Stimulated activated naive CD8-positive, alpha-beta T cell treated with anti-CD3 and anti-CD28 coated beads, Interleukin-15, Interleukin-2, amounts not matched to agents 100 ng/mL and 50 ng/mL, for 24 hours (primary cell): ENCODE measurements at regions not wholly inside any gene's neighbourhood (a gene's known extent, or its start where the extent isn't known, plus 50 kb on each side); places are given as distances from the start of the nearest gene placed in this dataset.

Experiments
- H3K27ac Mint-ChIP-seq: one replicate; pipeline ENCODE4 v1.8.0; 2021; ENCODE audit warnings: mild to moderate bottlenecking, mixed read lengths
- H3K27me3 Mint-ChIP-seq: one replicate; pipeline ENCODE4 v1.8.0; 2021; ENCODE audit warnings: mixed read lengths
- H3K36me3 Mint-ChIP-seq: one replicate; pipeline ENCODE4 v1.8.0; 2021; ENCODE audit warnings: low read depth, mixed read lengths
- H3K4me1 Mint-ChIP-seq: one replicate; pipeline ENCODE4 v1.8.0; 2021; ENCODE audit warnings: low read depth, mixed read lengths
- H3K4me3 Mint-ChIP-seq: one replicate; pipeline ENCODE4 v1.8.0; 2021; ENCODE audit warnings: mild to moderate bottlenecking, mixed read lengths
- H3K9me3 Mint-ChIP-seq: one replicate; pipeline ENCODE4 v1.8.0; 2021; ENCODE audit warnings: mixed read lengths

GRCh38 chr18:75518007-75518406, 90.5 kb upstream of the SMIM21 start:
- H3K4me3 Mint-ChIP-seq: no peak overlapping the region
- no peak overlapping the region for H3K27ac Mint-ChIP-seq
- H3K9me3 Mint-ChIP-seq: peaks cover 4% of the 10 kb centered on the region
- H3K36me3 Mint-ChIP-seq: no peaks in the 10 kb centered on the region
- no peaks in the 10 kb centered on the region for H3K27me3 Mint-ChIP-seq
- H3K4me1 Mint-ChIP-seq: no peaks in the 10 kb centered on the region

- Mint-ChIP-seq H3K36me3 (no peaks in the 10 kb centered on the region), H3K27ac (no peak overlapping the region), H3K4me3 (no peak overlapping the region), H3K9me3 (peaks cover 11% of the 10 kb centered on the region), H3K27me3 (no peaks in the 10 kb centered on the region), H3K4me1 (no peaks in the 10 kb centered on the region)
These were observed 89.8 kb upstream of the SMIM21 start for GRCh38 chr18:75517286-75517685.

GRCh38 chr18:75507636-75508035, 80.1 kb upstream of the SMIM21 start:
- H3K27me3 Mint-ChIP-seq: peaks cover 27% of the 10 kb centered on the region
- no peaks in the 10 kb centered on the region for H3K36me3 Mint-ChIP-seq
- peaks cover 7% of the 10 kb centered on the region for H3K9me3 Mint-ChIP-seq
- no peak overlapping the region for H3K4me3 Mint-ChIP-seq
- no peak overlapping the region for H3K27ac Mint-ChIP-seq
- no peaks in the 10 kb centered on the region for H3K4me1 Mint-ChIP-seq

GRCh38 chr18:75506913-75507312, 79.4 kb upstream of the SMIM21 start:
- Mint-ChIP-seq H3K4me3 (no peak overlapping the region), H3K36me3 (no peaks in the 10 kb centered on the region), H3K27ac (no peak overlapping the region), H3K4me1 (no peaks in the 10 kb centered on the region), H3K27me3 (peaks cover 34% of the 10 kb centered on the region), H3K9me3 (no peaks in the 10 kb centered on the region)

- H3K27me3 Mint-ChIP-seq: peaks cover 38% of the 10 kb centered on the region
These were observed 77.0 kb upstream of the SMIM21 start for GRCh38 chr18:75504469-75504868.

GRCh38 chr18:75503615-75504014, 76.1 kb upstream of the SMIM21 start:
- Mint-ChIP-seq H3K27ac (no peak overlapping the region), H3K4me3 (no peak overlapping the region), H3K36me3 (no peaks in the 10 kb centered on the region), H3K4me1 (no peaks in the 10 kb centered on the region), H3K9me3 (no peaks in the 10 kb centered on the region), H3K27me3 (peaks cover 47% of the 10 kb centered on the region)

More at GRCh38 chr18:75504469-75504868, 77.0 kb upstream of the SMIM21 start:
- Mint-ChIP-seq H3K36me3 (no peaks in the 10 kb centered on the region), H3K4me1 (no peaks in the 10 kb centered on the region), H3K4me3 (no peak overlapping the region), H3K27ac (no peak overlapping the region), H3K9me3 (no peaks in the 10 kb centered on the region)

GRCh38 chr18:75502286-75502685, 74.8 kb upstream of the SMIM21 start:
- Mint-ChIP-seq H3K4me3 (no peak overlapping the region), H3K36me3 (no peaks in the 10 kb centered on the region), H3K9me3 (no peaks in the 10 kb centered on the region), H3K4me1 (no peaks in the 10 kb centered on the region), H3K27me3 (peaks cover 58% of the 10 kb centered on the region), H3K27ac (no peak overlapping the region)

- H3K4me1 Mint-ChIP-seq: no peaks in the 10 kb centered on the region
- peaks cover 55% of the 10 kb centered on the region for H3K27me3 Mint-ChIP-seq
- H3K36me3 Mint-ChIP-seq: no peaks in the 10 kb centered on the region
These were observed 73.0 kb upstream of the SMIM21 start for GRCh38 chr18:75500545-75500944.

GRCh38 chr18:75497576-75498235, 70.2 kb upstream of the SMIM21 start:
- peaks cover 50% of the 10 kb centered on the region for H3K27me3 Mint-ChIP-seq
- no peak overlapping the region for H3K27ac Mint-ChIP-seq
- H3K4me3 Mint-ChIP-seq: no peak overlapping the region
- no peaks in the 10 kb centered on the region for H3K36me3 Mint-ChIP-seq
- no peaks in the 10 kb centered on the region for H3K9me3 Mint-ChIP-seq
- H3K4me1 Mint-ChIP-seq: no peaks in the 10 kb centered on the region

More at GRCh38 chr18:75500545-75500944, 73.0 kb upstream of the SMIM21 start:
- no peak overlapping the region for H3K27ac Mint-ChIP-seq
- no peak overlapping the region for H3K4me3 Mint-ChIP-seq
- no peaks in the 10 kb centered on the region for H3K9me3 Mint-ChIP-seq

- no peak overlapping the region for H3K27ac Mint-ChIP-seq
- no peaks in the 10 kb centered on the region for H3K4me1 Mint-ChIP-seq
- H3K9me3 Mint-ChIP-seq: no peaks in the 10 kb centered on the region
- no peak overlapping the region for H3K4me3 Mint-ChIP-seq
- H3K27me3 Mint-ChIP-seq: peaks cover 41% of the 10 kb centered on the region
- no peaks in the 10 kb centered on the region for H3K36me3 Mint-ChIP-seq
These were observed 68.6 kb upstream of the SMIM21 start for GRCh38 chr18:75496151-75496550.

- Mint-ChIP-seq H3K4me3 (no peak overlapping the region), H3K27me3 (peaks cover 26% of the 10 kb centered on the region), H3K36me3 (no peaks in the 10 kb centered on the region), H3K27ac (no peak overlapping the region), H3K4me1 (no peaks in the 10 kb centered on the region), H3K9me3 (no peaks in the 10 kb centered on the region)
These were observed 65.3 kb upstream of the SMIM21 start for GRCh38 chr18:75492852-75493251.

GRCh38 chr18:75491361-75491760, 63.9 kb upstream of the SMIM21 start:
- H3K27ac Mint-ChIP-seq: no peak overlapping the region
- no peaks in the 10 kb centered on the region for H3K9me3 Mint-ChIP-seq
- no peaks in the 10 kb centered on the region for H3K36me3 Mint-ChIP-seq
- peaks cover 24% of the 10 kb centered on the region for H3K27me3 Mint-ChIP-seq
- H3K4me1 Mint-ChIP-seq: no peaks in the 10 kb centered on the region
- H3K4me3 Mint-ChIP-seq: no peak overlapping the region

- Mint-ChIP-seq H3K27me3 (peaks cover 21% of the 10 kb centered on the region), H3K36me3 (no peaks in the 10 kb centered on the region), H3K9me3 (no peaks in the 10 kb centered on the region), H3K4me1 (no peaks in the 10 kb centered on the region), H3K4me3 (no peak overlapping the region), H3K27ac (no peak overlapping the region)
These were observed 62.1 kb upstream of the SMIM21 start for GRCh38 chr18:75489493-75490190.

GRCh38 chr18:75483662-75484061, 56.2 kb upstream of the SMIM21 start:
- no peak overlapping the region for H3K27ac Mint-ChIP-seq
- H3K27me3 Mint-ChIP-seq: peaks cover 31% of the 10 kb centered on the region
- no peaks in the 10 kb centered on the region for H3K4me1 Mint-ChIP-seq
- H3K9me3 Mint-ChIP-seq: peaks cover 5% of the 10 kb centered on the region
- no peak overlapping the region for H3K4me3 Mint-ChIP-seq
- H3K36me3 Mint-ChIP-seq: no peaks in the 10 kb centered on the region

- Mint-ChIP-seq H3K27ac (no peak overlapping the region), H3K27me3 (peaks cover 29% of the 10 kb centered on the region)
These were observed 55.4 kb upstream of the SMIM21 start for GRCh38 chr18:75482880-75483279.

GRCh38 chr18:75480487-75480886, 53.0 kb upstream of the SMIM21 start:
- no peak overlapping the region for H3K27ac Mint-ChIP-seq
- H3K36me3 Mint-ChIP-seq: no peaks in the 10 kb centered on the region

More at GRCh38 chr18:75482880-75483279, 55.4 kb upstream of the SMIM21 start:
- H3K36me3 Mint-ChIP-seq: no peaks in the 10 kb centered on the region
- H3K4me1 Mint-ChIP-seq: no peaks in the 10 kb centered on the region
- peaks cover 5% of the 10 kb centered on the region for H3K9me3 Mint-ChIP-seq
- H3K4me3 Mint-ChIP-seq: no peak overlapping the region

More at GRCh38 chr18:75480487-75480886, 53.0 kb upstream of the SMIM21 start:
- peaks cover 5% of the 10 kb centered on the region for H3K9me3 Mint-ChIP-seq
- H3K4me1 Mint-ChIP-seq: no peaks in the 10 kb centered on the region
- no peak overlapping the region for H3K4me3 Mint-ChIP-seq
- H3K27me3 Mint-ChIP-seq: peaks cover 17% of the 10 kb centered on the region
